ENCODE measurements at regions not wholly inside any gene's neighbourhood (a gene's known extent, or its start where the extent isn't known, plus 50 kb on each side); places are given as distances from the start of the nearest gene placed in this dataset.

GRCh38 chr14:60363687-60364086, 114.7 kb downstream of the PPM1A start:
- no peak overlapping the region for H3K9ac ChIP-seq (ENCODE audit: low read length)
- no peak overlapping the region for H2BK12ac ChIP-seq (ENCODE audit: low read length in 2 of 2)
- H2AFZ ChIP-seq (ENCODE audit: low read depth, low read length) = no peak overlapping the region
- no peak overlapping the region for H3K23ac ChIP-seq (ENCODE audit: low read length in 2 of 2)
- no peak overlapping the region for H3K4me2 ChIP-seq (ENCODE audit: low read length, poor library complexity, severe bottlenecking)
- H3K4ac ChIP-seq (ENCODE audit: low read depth in 1 of 2, low read length in 2 of 2) = no peak overlapping the region
- H2BK5ac ChIP-seq (ENCODE audit: low read depth, low read length, poor library complexity, severe bottlenecking) = no peak overlapping the region
- H2BK120ac ChIP-seq (ENCODE audit: low read depth, low read length) = no peak overlapping the region
- no peaks in the 10 kb centered on the region for H3K79me1 ChIP-seq (replicated peaks; ENCODE audit: low read length, poor library complexity, severe bottlenecking)
- H3K18ac ChIP-seq (ENCODE audit: low read depth in 1 of 2, low read length in 2 of 2) = no peak overlapping the region
- H2AK5ac ChIP-seq (ENCODE audit: low read length, severe bottlenecking) = no peak overlapping the region
- no peak overlapping the region for H4K8ac ChIP-seq (ENCODE audit: low read length)
- H3K14ac ChIP-seq (ENCODE audit: low read length in 2 of 2) = no peak overlapping the region
- H2BK15ac ChIP-seq (ENCODE audit: low read depth, poor library complexity, severe bottlenecking) = no peak overlapping the region
- H4K91ac ChIP-seq (ENCODE audit: low read length) = no peak overlapping the region
- H3K36me3 ChIP-seq (ENCODE audit: control insufficient read depth in 1 of 2, insufficient read depth in 2 of 2, low read depth in 1 of 2, low read length in 2 of 2) = no peaks in the 10 kb centered on the region
- WGBS = 49% methylated on average over 2 of the region's 3 CpGs
- no peaks in the 10 kb centered on the region for H3K4me1 ChIP-seq (ENCODE audit: control insufficient read depth, insufficient read depth, low read depth, low read length)
- H3K27me3 ChIP-seq (ENCODE audit: control insufficient read depth in 1 of 2, insufficient read depth in 1 of 2, low read length in 2 of 2) = no peaks in the 10 kb centered on the region
- no peaks in the 10 kb centered on the region for H3K9me3 ChIP-seq (ENCODE audit: control insufficient read depth, low read length)
- H3K27ac ChIP-seq (ENCODE audit: low read length, poor library complexity, severe bottlenecking) = no peak overlapping the region
- H3K4me3 ChIP-seq (ENCODE audit: insufficient read depth in 1 of 2, low read depth in 1 of 2, low read length in 2 of 2) = no peak overlapping the region
- DNase-seq = no peak

GRCh38 chr14:60381909-60382308, 104.0 kb downstream of the C14orf39 start:
- Histone ChIP-seq H3K18ac (ENCODE audit: low read depth in 1 of 2, low read length in 2 of 2) (no peak overlapping the region), H3K14ac (ENCODE audit: low read length in 2 of 2) (no peak overlapping the region), H3K9me3 (ENCODE audit: control insufficient read depth, low read length) (no peaks in the 10 kb centered on the region), H3K27ac (ENCODE audit: low read length, poor library complexity, severe bottlenecking) (no peak overlapping the region), H2AFZ (ENCODE audit: low read depth, low read length) (no peak overlapping the region), H2BK5ac (ENCODE audit: low read depth, low read length, poor library complexity, severe bottlenecking) (no peak overlapping the region), H3K4me3 (ENCODE audit: insufficient read depth in 1 of 2, low read depth in 1 of 2, low read length in 2 of 2) (no peak overlapping the region), H4K91ac (ENCODE audit: low read length) (no peak overlapping the region), H3K79me1 (replicated peaks; ENCODE audit: low read length, poor library complexity, severe bottlenecking) (no peaks in the 10 kb centered on the region), H2BK120ac (ENCODE audit: low read depth, low read length) (no peak overlapping the region), H3K4me2 (ENCODE audit: low read length, poor library complexity, severe bottlenecking) (no peak overlapping the region), H3K23ac (ENCODE audit: low read length in 2 of 2) (no peak overlapping the region), H2BK12ac (ENCODE audit: low read length in 2 of 2) (no peak overlapping the region), H3K27me3 (ENCODE audit: control insufficient read depth in 1 of 2, insufficient read depth in 1 of 2, low read length in 2 of 2) (no peaks in the 10 kb centered on the region), H3K4me1 (ENCODE audit: control insufficient read depth, insufficient read depth, low read depth, low read length) (no peaks in the 10 kb centered on the region), H2BK15ac (ENCODE audit: low read depth, poor library complexity, severe bottlenecking) (no peak overlapping the region), H4K8ac (ENCODE audit: low read length) (no peak overlapping the region), H3K36me3 (ENCODE audit: control insufficient read depth in 1 of 2, insufficient read depth in 2 of 2, low read depth in 1 of 2, low read length in 2 of 2) (no peaks in the 10 kb centered on the region), H3K4ac (ENCODE audit: low read depth in 1 of 2, low read length in 2 of 2) (no peak overlapping the region), H3K9ac (ENCODE audit: low read length) (no peak overlapping the region), H2AK5ac (ENCODE audit: low read length, severe bottlenecking) (no peak overlapping the region)
- 83% methylated on average over 10 of the region's 10 CpGs for WGBS
- DNase-seq = no peak

All from mesenchymal stem cell (in vitro differentiated cells and primary cell).